ENCODE measurements at regions not wholly inside any gene's neighbourhood (a gene's known extent, or its start where the extent isn't known, plus 50 kb on each side); places are given as distances from the start of the nearest gene placed in this dataset.

- BruUV-seq (replicated peaks), result no TSS peak
- H3K36me3 ChIP-seq (ENCODE audit: low read depth), result no peaks in the 10 kb centered on the region
- no peak overlapping the region for H3K4me3 ChIP-seq
- no peak overlapping the region for H3K4me2 ChIP-seq
- TF ChIP-seq EZH2 (IDR thresholded peaks at IDR 0.05; ENCODE audit: low read depth) (no peak), CTCF (conservative IDR thresholded peaks at IDR 0.05) (no peak)
- H3K27me3 ChIP-seq (ENCODE audit: insufficient read depth, low read depth), result peaks cover 79% of the 10 kb centered on the region
- no peaks in the 10 kb centered on the region for H3K79me2 ChIP-seq (ENCODE audit: low read depth)
- no peak overlapping the region for H3K27ac ChIP-seq
- POLR2A ChIA-PET (ENCODE audit: unreplicated experiment), result no interaction called here
- CTCF ChIA-PET, result no interaction called here
- H4K20me1 ChIP-seq (ENCODE audit: insufficient read depth), result no peaks in the 10 kb centered on the region; the same call in 1 of the 2 replicates
- no peaks in the 10 kb centered on the region for H3F3A ChIP-seq (ENCODE audit: insufficient read depth, low read depth)
- H2AFZ ChIP-seq, result no peak overlapping the region
- intact Hi-C loops (cut with micrococcal nuclease; ENCODE audit: unreplicated experiment), result no loop called here
- no peak for DNase-seq
- no peaks in the 10 kb centered on the region for H3K4me1 ChIP-seq (replicated peaks; ENCODE audit: insufficient read depth)
- no peaks in the 10 kb centered on the region for H3K9me2 ChIP-seq (ENCODE audit: insufficient read depth)
- no peaks in the 10 kb centered on the region for H3K9me3 ChIP-seq (ENCODE audit: insufficient read depth, low read depth)
Observed at GRCh38 chr11:134521452-134522289, 109.6 kb upstream of the B3GAT1 start.

- intact Hi-C loops (cut with micrococcal nuclease; ENCODE audit: unreplicated experiment), result no loop called here
- Histone ChIP-seq H3F3A (ENCODE audit: insufficient read depth, low read depth) (no peaks in the 10 kb centered on the region), H3K27ac (no peak overlapping the region), H3K4me1 (replicated peaks; ENCODE audit: insufficient read depth) (no peaks in the 10 kb centered on the region), H4K20me1 (ENCODE audit: insufficient read depth) (no peaks in the 10 kb centered on the region; the same call in 1 of the 2 replicates), H3K27me3 (ENCODE audit: insufficient read depth, low read depth) (peaks cover 81% of the 10 kb centered on the region), H2AFZ (no peak overlapping the region), H3K79me2 (ENCODE audit: low read depth) (no peaks in the 10 kb centered on the region), H3K9me3 (ENCODE audit: insufficient read depth, low read depth) (no peaks in the 10 kb centered on the region), H3K9me2 (ENCODE audit: insufficient read depth) (no peaks in the 10 kb centered on the region), H3K36me3 (ENCODE audit: low read depth) (no peaks in the 10 kb centered on the region), H3K4me2 (no peak overlapping the region), H3K4me3 (no peak overlapping the region)
- no peak for DNase-seq
- no TSS peak for BruUV-seq (replicated peaks)
- ChIA-PET POLR2A (ENCODE audit: unreplicated experiment) (no interaction called here), CTCF (no interaction called here)
- TF ChIP-seq EZH2 (IDR thresholded peaks at IDR 0.05; ENCODE audit: low read depth) (no peak), CTCF (conservative IDR thresholded peaks at IDR 0.05) (no peak)
Observed at GRCh38 chr11:134521001-134521400, 109.0 kb upstream of the B3GAT1 start.

GRCh38 chr11:134519788-134520187 is 107.7 kb upstream of the B3GAT1 start:
- BruUV-seq (replicated peaks), result no TSS peak

More at GRCh38 chr11:134519788-134520187, 107.7 kb upstream of the B3GAT1 start:
- no peak for DNase-seq
- no peak overlapping the region for H3K27ac ChIP-seq
- ChIA-PET CTCF (no interaction called here), POLR2A (ENCODE audit: unreplicated experiment) (no interaction called here)
- H3K79me2 ChIP-seq (ENCODE audit: low read depth), result no peaks in the 10 kb centered on the region
- no peaks in the 10 kb centered on the region for H3F3A ChIP-seq (ENCODE audit: insufficient read depth, low read depth)
- no peak overlapping the region for H3K4me3 ChIP-seq
- H3K36me3 ChIP-seq (ENCODE audit: low read depth), result no peaks in the 10 kb centered on the region
- intact Hi-C loops (cut with micrococcal nuclease; ENCODE audit: unreplicated experiment), result no loop called here
- peaks cover 87% of the 10 kb centered on the region for H3K27me3 ChIP-seq (ENCODE audit: insufficient read depth, low read depth)
- H3K9me3 ChIP-seq (ENCODE audit: insufficient read depth, low read depth), result no peaks in the 10 kb centered on the region
- no peak overlapping the region for H2AFZ ChIP-seq
- no peaks in the 10 kb centered on the region for H4K20me1 ChIP-seq (ENCODE audit: insufficient read depth)
- no peak for TF ChIP-seq CTCF (conservative IDR thresholded peaks at IDR 0.05)
- no peak for TF ChIP-seq EZH2 (IDR thresholded peaks at IDR 0.05; ENCODE audit: low read depth)
- no peak overlapping the region for H3K4me2 ChIP-seq
- no peaks in the 10 kb centered on the region for H3K4me1 ChIP-seq (replicated peaks; ENCODE audit: insufficient read depth)
- H3K9me2 ChIP-seq (ENCODE audit: insufficient read depth), result no peaks in the 10 kb centered on the region
